ENCODE measurements at regions not wholly inside any gene's neighbourhood (a gene's known extent, or its start where the extent isn't known, plus 50 kb on each side); places are given as distances from the start of the nearest gene placed in this dataset.

GRCh38 chr2:221103930-221104329 is 468.2 kb downstream of the EPHA4 start:
- no CpG with 5 or more reads among the region's 5 CpGs for WGBS (ENCODE audit: extremely low coverage, insufficient coverage, low lambda C conversion rate)

GRCh38 chr2:221104361-221104811 is 467.7 kb downstream of the EPHA4 start:
- Histone ChIP-seq H3K27me3 (ENCODE audit: insufficient read depth, low read length, poor library complexity) (no peaks in the 10 kb centered on the region), H3K79me1 (ENCODE audit: low read length) (no peaks in the 10 kb centered on the region), H2AK5ac (ENCODE audit: low read length) (no peak overlapping the region), H3K23ac (ENCODE audit: low read length) (no peak overlapping the region), H2BK120ac (ENCODE audit: low read depth, low read length) (no peak overlapping the region), H2BK15ac (replicated peaks; ENCODE audit: low read depth) (no peak overlapping the region), H4K5ac (ENCODE audit: low read length) (no peak overlapping the region), H3K36me3 (ENCODE audit: control insufficient read depth, insufficient read depth, low read length) (no peaks in the 10 kb centered on the region), H2BK5ac (ENCODE audit: low read length) (no peak overlapping the region), H3K56ac (ENCODE audit: low read length) (peak overlapping the region; percentile 40), H3K4me3 (ENCODE audit: low read length) (no peak overlapping the region), H3K4ac (ENCODE audit: low read depth, low read length) (no peak overlapping the region), H3K79me2 (ENCODE audit: control insufficient read depth, insufficient read depth, low read length) (no peaks in the 10 kb centered on the region), H4K8ac (ENCODE audit: low read depth, low read length) (no peak overlapping the region), H3K4me2 (ENCODE audit: low read length) (no peak overlapping the region), H3K27ac (ENCODE audit: low read depth, low read length) (no peak overlapping the region), H3K18ac (ENCODE audit: low read length) (no peak overlapping the region), H3K9ac (ENCODE audit: low read length) (no peak overlapping the region), H3K4me1 (ENCODE audit: control insufficient read depth, low read depth, low read length) (no peaks in the 10 kb centered on the region)
- DNase-seq: peak; percentile 33
- no CpG with 5 or more reads among the region's 12 CpGs for whole genome bisulfite sequencing (ENCODE audit: extremely low coverage, insufficient coverage, low lambda C conversion rate)

More at GRCh38 chr2:221103930-221104329, 468.2 kb downstream of the EPHA4 start:
- no peak for DNase-seq
- H3K9ac ChIP-seq (ENCODE audit: low read length): no peak overlapping the region
- no peak overlapping the region for H3K18ac ChIP-seq (ENCODE audit: low read length)
- no peaks in the 10 kb centered on the region for H3K79me2 ChIP-seq (ENCODE audit: control insufficient read depth, insufficient read depth, low read length)
- no peak overlapping the region for H2AK5ac ChIP-seq (ENCODE audit: low read length)
- no peak overlapping the region for H3K4ac ChIP-seq (ENCODE audit: low read depth, low read length)
- no peaks in the 10 kb centered on the region for H3K36me3 ChIP-seq (ENCODE audit: control insufficient read depth, insufficient read depth, low read length)
- no peak overlapping the region for H2BK5ac ChIP-seq (ENCODE audit: low read length)
- no peaks in the 10 kb centered on the region for H3K79me1 ChIP-seq (ENCODE audit: low read length)
- no peak overlapping the region for H3K23ac ChIP-seq (ENCODE audit: low read length)
- H4K5ac ChIP-seq (ENCODE audit: low read length): no peak overlapping the region
- no peaks in the 10 kb centered on the region for H3K4me1 ChIP-seq (ENCODE audit: control insufficient read depth, low read depth, low read length)
- H3K4me3 ChIP-seq (ENCODE audit: low read length): no peak overlapping the region
- no peak overlapping the region for H2BK15ac ChIP-seq (replicated peaks; ENCODE audit: low read depth)
- no peak overlapping the region for H4K8ac ChIP-seq (ENCODE audit: low read depth, low read length)
- H3K4me2 ChIP-seq (ENCODE audit: low read length): no peak overlapping the region
- H2BK120ac ChIP-seq (ENCODE audit: low read depth, low read length): no peak overlapping the region
- no peak overlapping the region for H3K27ac ChIP-seq (ENCODE audit: low read depth, low read length)
- no peaks in the 10 kb centered on the region for H3K27me3 ChIP-seq (ENCODE audit: insufficient read depth, low read length, poor library complexity)
- no peak overlapping the region for H3K56ac ChIP-seq (ENCODE audit: low read length)

GRCh38 chr2:221106241-221106640 is 465.9 kb downstream of the EPHA4 start:
- Histone ChIP-seq H2BK15ac (replicated peaks; ENCODE audit: low read depth) (no peak overlapping the region), H2BK5ac (ENCODE audit: low read length) (no peak overlapping the region), H3K23ac (ENCODE audit: low read length) (no peak overlapping the region), H3K27me3 (ENCODE audit: insufficient read depth, low read length, poor library complexity) (no peaks in the 10 kb centered on the region), H2AK5ac (ENCODE audit: low read length) (no peak overlapping the region), H3K27ac (ENCODE audit: low read depth, low read length) (no peak overlapping the region), H3K4me3 (ENCODE audit: low read length) (no peak overlapping the region), H3K4me1 (ENCODE audit: control insufficient read depth, low read depth, low read length) (no peaks in the 10 kb centered on the region), H2BK120ac (ENCODE audit: low read depth, low read length) (no peak overlapping the region), H3K9ac (ENCODE audit: low read length) (no peak overlapping the region), H3K4ac (ENCODE audit: low read depth, low read length) (no peak overlapping the region), H4K8ac (ENCODE audit: low read depth, low read length) (no peak overlapping the region), H3K79me1 (ENCODE audit: low read length) (no peaks in the 10 kb centered on the region), H3K18ac (ENCODE audit: low read length) (no peak overlapping the region), H3K4me2 (ENCODE audit: low read length) (no peak overlapping the region), H3K56ac (ENCODE audit: low read length) (no peak overlapping the region), H3K36me3 (ENCODE audit: control insufficient read depth, insufficient read depth, low read length) (no peaks in the 10 kb centered on the region), H3K79me2 (ENCODE audit: control insufficient read depth, insufficient read depth, low read length) (no peaks in the 10 kb centered on the region), H4K5ac (ENCODE audit: low read length) (no peak overlapping the region)
- no peak for DNase-seq
- no CpG with 5 or more reads among the region's 3 CpGs for WGBS (ENCODE audit: extremely low coverage, insufficient coverage, low lambda C conversion rate)

GRCh38 chr2:221107424-221107823 is 464.7 kb downstream of the EPHA4 start:
- Histone ChIP-seq H3K4me2 (ENCODE audit: low read length) (no peak overlapping the region), H4K8ac (ENCODE audit: low read depth, low read length) (no peak overlapping the region), H3K27ac (ENCODE audit: low read depth, low read length) (no peak overlapping the region), H2BK120ac (ENCODE audit: low read depth, low read length) (no peak overlapping the region), H3K4ac (ENCODE audit: low read depth, low read length) (no peak overlapping the region), H3K18ac (ENCODE audit: low read length) (no peak overlapping the region), H2BK15ac (replicated peaks; ENCODE audit: low read depth) (no peak overlapping the region), H3K4me3 (ENCODE audit: low read length) (no peak overlapping the region), H3K9ac (ENCODE audit: low read length) (no peak overlapping the region), H2BK5ac (ENCODE audit: low read length) (no peak overlapping the region), H3K27me3 (ENCODE audit: insufficient read depth, low read length, poor library complexity) (no peaks in the 10 kb centered on the region), H3K36me3 (ENCODE audit: control insufficient read depth, insufficient read depth, low read length) (no peaks in the 10 kb centered on the region), H3K4me1 (ENCODE audit: control insufficient read depth, low read depth, low read length) (no peaks in the 10 kb centered on the region), H3K56ac (ENCODE audit: low read length) (no peak overlapping the region), H2AK5ac (ENCODE audit: low read length) (no peak overlapping the region), H4K5ac (ENCODE audit: low read length) (no peak overlapping the region), H3K79me2 (ENCODE audit: control insufficient read depth, insufficient read depth, low read length) (no peaks in the 10 kb centered on the region), H3K23ac (ENCODE audit: low read length) (no peak overlapping the region), H3K79me1 (ENCODE audit: low read length) (no peaks in the 10 kb centered on the region)
- whole genome bisulfite sequencing (ENCODE audit: extremely low coverage, insufficient coverage, low lambda C conversion rate): no CpG with 5 or more reads among the region's 1 CpG
- DNase-seq: no peak

- H3K4me2 ChIP-seq (ENCODE audit: low read length): no peak overlapping the region
- no peak overlapping the region for H3K27ac ChIP-seq (ENCODE audit: low read depth, low read length)
- no peak overlapping the region for H2BK15ac ChIP-seq (replicated peaks; ENCODE audit: low read depth)
- H3K4me1 ChIP-seq (ENCODE audit: control insufficient read depth, low read depth, low read length): no peaks in the 10 kb centered on the region
- no peak overlapping the region for H2BK120ac ChIP-seq (ENCODE audit: low read depth, low read length)
- H3K56ac ChIP-seq (ENCODE audit: low read length): no peak overlapping the region
- H3K23ac ChIP-seq (ENCODE audit: low read length): no peak overlapping the region
- DNase-seq: no peak
- no peak overlapping the region for H4K5ac ChIP-seq (ENCODE audit: low read length)
- H3K18ac ChIP-seq (ENCODE audit: low read length): no peak overlapping the region
- H3K9ac ChIP-seq (ENCODE audit: low read length): no peak overlapping the region
- no peaks in the 10 kb centered on the region for H3K79me2 ChIP-seq (ENCODE audit: control insufficient read depth, insufficient read depth, low read length)
- H3K4ac ChIP-seq (ENCODE audit: low read depth, low read length): no peak overlapping the region
- H3K27me3 ChIP-seq (ENCODE audit: insufficient read depth, low read length, poor library complexity): no peaks in the 10 kb centered on the region
- no peak overlapping the region for H4K8ac ChIP-seq (ENCODE audit: low read depth, low read length)
- no peak overlapping the region for H3K4me3 ChIP-seq (ENCODE audit: low read length)
- no peak overlapping the region for H2AK5ac ChIP-seq (ENCODE audit: low read length)
- H3K79me1 ChIP-seq (ENCODE audit: low read length): no peaks in the 10 kb centered on the region
- H3K36me3 ChIP-seq (ENCODE audit: control insufficient read depth, insufficient read depth, low read length): no peaks in the 10 kb centered on the region
- no peak overlapping the region for H2BK5ac ChIP-seq (ENCODE audit: low read length)
These were observed 462.6 kb downstream of the EPHA4 start for GRCh38 chr2:221109552-221109951.

- H3K27ac ChIP-seq (ENCODE audit: low read depth, low read length): no peak overlapping the region
- H4K8ac ChIP-seq (ENCODE audit: low read depth, low read length): no peak overlapping the region
- no peak overlapping the region for H2BK15ac ChIP-seq (replicated peaks; ENCODE audit: low read depth)
- no peak overlapping the region for H2BK5ac ChIP-seq (ENCODE audit: low read length)
- no peak overlapping the region for H2AK5ac ChIP-seq (ENCODE audit: low read length)
- no peaks in the 10 kb centered on the region for H3K27me3 ChIP-seq (ENCODE audit: insufficient read depth, low read length, poor library complexity)
- no peak overlapping the region for H3K18ac ChIP-seq (ENCODE audit: low read length)
- H4K5ac ChIP-seq (ENCODE audit: low read length): no peak overlapping the region
- no peak for DNase-seq
- H3K23ac ChIP-seq (ENCODE audit: low read length): no peak overlapping the region
- no peak overlapping the region for H3K4me2 ChIP-seq (ENCODE audit: low read length)
- H3K4me1 ChIP-seq (ENCODE audit: control insufficient read depth, low read depth, low read length): no peaks in the 10 kb centered on the region
- H3K79me2 ChIP-seq (ENCODE audit: control insufficient read depth, insufficient read depth, low read length): no peaks in the 10 kb centered on the region
- no peak overlapping the region for H3K9ac ChIP-seq (ENCODE audit: low read length)
- no peak overlapping the region for H3K4me3 ChIP-seq (ENCODE audit: low read length)
- no peak overlapping the region for H3K56ac ChIP-seq (ENCODE audit: low read length)
- no peaks in the 10 kb centered on the region for H3K79me1 ChIP-seq (ENCODE audit: low read length)
- no peak overlapping the region for H3K4ac ChIP-seq (ENCODE audit: low read depth, low read length)
- no peak overlapping the region for H2BK120ac ChIP-seq (ENCODE audit: low read depth, low read length)
- no CpG with 5 or more reads among the region's 4 CpGs for WGBS (ENCODE audit: extremely low coverage, insufficient coverage, low lambda C conversion rate)
- H3K36me3 ChIP-seq (ENCODE audit: control insufficient read depth, insufficient read depth, low read length): no peaks in the 10 kb centered on the region
These were observed 460.4 kb downstream of the EPHA4 start for GRCh38 chr2:221111739-221112138.

Measured in mesendoderm (in vitro differentiated cells).